IPS DF 6.9 (cell line): ENCODE measurements at regions not wholly inside any gene's neighbourhood (a gene's known extent, or its start where the extent isn't known, plus 50 kb on each side); places are given as distances from the start of the nearest gene placed in this dataset.

Source experiments
- DNase-seq: peaks from one replicate; pipeline ENCODE4 v3.0.0-alpha.2; 2013; ENCODE audit warnings: low read depth, low spot score
- H3K27ac ChIP-seq: one replicate; pipeline ENCODE4 v1.5.1; 2013; ENCODE audit warnings: low read length, control low read depth
- H3K27me3 ChIP-seq: 2 replicates; pipeline ENCODE4 v1.6.1; 2013; ENCODE audit warnings: mild to moderate bottlenecking, low read length; ENCODE audit not compliant: control insufficient read depth, insufficient read depth
- H3K36me3 ChIP-seq: 2 replicates; pipeline ENCODE4 v1.6.1; 2013; ENCODE audit warnings: low read length; ENCODE audit not compliant: control insufficient read depth, insufficient read depth
- H3K4me1 ChIP-seq: 2 replicates; pipeline ENCODE4 v1.6.1; 2013; ENCODE audit warnings: low read length; ENCODE audit not compliant: control insufficient read depth, insufficient read depth
- H3K4me3 ChIP-seq: 2 replicates; pipeline ENCODE4 v1.5.1; 2013; ENCODE audit warnings: mild to moderate bottlenecking, low read length
- H3K9me3 ChIP-seq: 2 replicates; pipeline ENCODE4 v1.6.1; 2013; ENCODE audit warnings: low read length, inconsistent platforms; ENCODE audit not compliant: control insufficient read depth, insufficient read depth
- WGBS: extraction: QIAGEN DNeasy Blood & Tissue Kit; methylation state at CpG from one replicate; pipeline ENCODE4 v1.1.7; 2013; ENCODE audit warnings: mixed read lengths, missing lambda C conversion rate; ENCODE audit not compliant: insufficient read length, insufficient coverage; 5-methylcytosine and 5-hydroxymethylcytosine counted together

- WGBS: no CpG with 5 or more reads among the region's 5 CpGs
- Histone ChIP-seq H3K4me3 (no peak overlapping the region), H3K4me1 (no peaks in the 10 kb centered on the region), H3K36me3 (no peaks in the 10 kb centered on the region), H3K27me3 (no peaks in the 10 kb centered on the region), H3K27ac (no peak overlapping the region), H3K9me3 (no peaks in the 10 kb centered on the region)
- no peak for DNase-seq
These were observed 491.1 kb upstream of the ADARB2 start for GRCh38 chr10:2228320-2228901.

DNA sequence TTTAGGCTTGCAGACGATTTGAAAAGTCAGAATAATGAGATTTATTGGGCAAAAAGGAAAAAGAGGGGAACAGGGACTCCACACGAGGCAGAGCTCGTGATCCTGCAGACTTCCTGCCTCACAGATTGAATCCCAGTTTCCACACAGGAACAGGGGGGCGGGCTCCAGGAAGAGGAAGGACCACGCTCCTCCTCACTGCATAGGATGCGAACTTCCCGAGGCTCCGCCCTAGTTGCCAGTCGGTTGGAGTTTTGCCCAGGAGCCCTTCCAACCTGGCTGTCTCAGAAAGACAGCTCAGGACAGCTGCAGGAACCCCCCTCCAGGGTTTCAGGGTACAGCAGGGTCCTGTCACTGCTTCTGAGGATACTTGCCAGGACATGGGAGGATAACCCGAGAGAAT lies 488.3 kb upstream of the ADARB2 start:
- no CpG with 5 or more reads among the region's 10 CpGs for WGBS
- no peak overlapping the region for H3K27ac ChIP-seq
- H3K36me3 ChIP-seq: no peaks in the 10 kb centered on the region
- H3K27me3 ChIP-seq: no peaks in the 10 kb centered on the region
- no peak for DNase-seq
- H3K4me1 ChIP-seq: no peaks in the 10 kb centered on the region
- H3K9me3 ChIP-seq: no peaks in the 10 kb centered on the region
- no peak overlapping the region for H3K4me3 ChIP-seq

DNA sequence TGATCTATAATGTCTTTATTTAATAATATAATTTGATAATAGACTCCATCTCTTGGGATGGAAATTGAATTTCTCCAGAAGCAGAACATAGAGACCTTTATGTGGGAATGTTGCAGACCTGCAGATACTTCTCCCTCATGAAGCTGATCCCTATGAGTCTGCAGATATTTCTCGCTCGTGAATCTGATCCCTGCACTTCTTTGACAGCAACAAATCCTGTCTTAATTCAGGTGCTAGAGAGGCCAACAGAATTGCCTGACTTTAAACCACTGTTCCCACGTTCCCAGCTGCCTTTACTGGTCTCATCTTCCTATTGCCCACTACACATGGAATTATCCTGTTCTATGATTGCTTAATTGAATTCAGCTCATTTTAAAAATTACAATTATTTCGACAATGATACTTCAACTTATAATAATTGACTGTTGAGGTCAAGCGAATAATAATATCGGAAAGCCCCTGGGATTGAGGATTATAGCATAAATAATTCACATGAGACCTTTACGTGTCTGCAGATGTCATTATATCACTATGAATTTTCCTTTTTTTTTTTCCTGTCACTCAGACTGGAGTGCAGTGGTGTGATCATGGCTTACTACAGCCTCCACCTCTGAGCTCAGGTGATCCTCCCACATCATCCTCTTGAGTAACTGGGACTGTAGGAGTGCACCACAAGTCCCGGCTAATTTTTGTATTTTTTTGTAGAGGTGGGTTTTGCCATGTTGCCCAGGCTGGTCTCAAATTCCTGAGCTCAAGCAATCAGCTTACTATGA lies 486.4 kb upstream of the ADARB2 start:
- H3K27me3 ChIP-seq: no peaks in the 10 kb centered on the region
- no peak for DNase-seq
- no peaks in the 10 kb centered on the region for H3K9me3 ChIP-seq
- no peak overlapping the region for H3K27ac ChIP-seq
- no peak overlapping the region for H3K4me3 ChIP-seq
- no peaks in the 10 kb centered on the region for H3K36me3 ChIP-seq
- H3K4me1 ChIP-seq: no peaks in the 10 kb centered on the region
- no CpG with 5 or more reads among the region's 8 CpGs for whole genome bisulfite sequencing

DNA sequence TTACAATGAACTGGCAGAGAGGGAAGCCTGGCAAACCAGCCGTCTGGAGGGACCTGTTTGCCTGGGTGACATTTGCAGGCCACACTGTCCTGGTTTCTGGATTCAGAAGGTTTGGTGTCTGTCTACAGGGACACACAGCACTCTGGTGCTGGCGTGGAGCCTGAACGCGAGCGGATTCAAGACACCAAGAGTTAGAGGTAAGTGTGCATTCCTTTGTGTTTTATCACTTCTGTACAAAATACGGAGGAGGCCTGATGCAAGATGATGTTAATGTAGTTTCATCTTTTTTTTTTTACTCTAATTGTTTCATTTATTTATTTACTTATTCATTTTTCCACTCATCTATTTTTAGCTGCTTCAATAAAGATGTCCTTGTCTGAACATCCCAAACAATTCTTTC lies 485.3 kb upstream of the ADARB2 start:
- Histone ChIP-seq H3K27ac (no peak overlapping the region), H3K4me3 (no peak overlapping the region), H3K27me3 (no peaks in the 10 kb centered on the region), H3K36me3 (no peaks in the 10 kb centered on the region), H3K9me3 (no peaks in the 10 kb centered on the region), H3K4me1 (no peaks in the 10 kb centered on the region)
- no peak for DNase-seq
- WGBS: no CpG with 5 or more reads among the region's 6 CpGs

DNA sequence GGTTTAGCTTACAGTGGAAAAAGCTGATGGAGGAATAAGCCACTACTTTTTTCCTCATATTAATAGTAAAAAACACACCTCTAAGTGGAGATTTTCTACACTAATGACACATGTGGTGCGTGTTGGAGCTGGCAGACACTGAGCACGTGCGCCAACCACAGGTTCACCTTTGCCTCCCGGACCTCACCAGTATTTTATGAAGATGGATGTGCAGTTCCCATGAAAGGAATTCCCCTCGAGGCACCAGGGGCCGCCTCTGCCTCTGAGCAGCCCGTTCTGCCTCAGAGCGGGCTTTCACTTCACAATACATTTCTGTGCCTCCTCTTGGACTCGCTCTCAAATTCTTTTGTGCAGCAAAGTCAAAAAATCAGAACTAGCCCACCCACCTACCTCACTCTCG lies 477.5 kb upstream of the ADARB2 start:
- Histone ChIP-seq H3K27me3 (no peaks in the 10 kb centered on the region), H3K36me3 (no peaks in the 10 kb centered on the region), H3K4me1 (no peaks in the 10 kb centered on the region), H3K4me3 (no peak overlapping the region), H3K27ac (no peak overlapping the region), H3K9me3 (no peaks in the 10 kb centered on the region)
- no CpG with 5 or more reads among the region's 10 CpGs for WGBS
- DNase-seq: no peak

- Histone ChIP-seq H3K9me3 (no peaks in the 10 kb centered on the region), H3K4me1 (no peaks in the 10 kb centered on the region), H3K4me3 (no peak overlapping the region), H3K36me3 (no peaks in the 10 kb centered on the region), H3K27me3 (no peaks in the 10 kb centered on the region), H3K27ac (no peak overlapping the region)
- no CpG with 5 or more reads among the region's 12 CpGs for WGBS
- DNase-seq: no peak
These were observed 476.8 kb upstream of the ADARB2 start for GRCh38 chr10:2214092-2214491.

DNA sequence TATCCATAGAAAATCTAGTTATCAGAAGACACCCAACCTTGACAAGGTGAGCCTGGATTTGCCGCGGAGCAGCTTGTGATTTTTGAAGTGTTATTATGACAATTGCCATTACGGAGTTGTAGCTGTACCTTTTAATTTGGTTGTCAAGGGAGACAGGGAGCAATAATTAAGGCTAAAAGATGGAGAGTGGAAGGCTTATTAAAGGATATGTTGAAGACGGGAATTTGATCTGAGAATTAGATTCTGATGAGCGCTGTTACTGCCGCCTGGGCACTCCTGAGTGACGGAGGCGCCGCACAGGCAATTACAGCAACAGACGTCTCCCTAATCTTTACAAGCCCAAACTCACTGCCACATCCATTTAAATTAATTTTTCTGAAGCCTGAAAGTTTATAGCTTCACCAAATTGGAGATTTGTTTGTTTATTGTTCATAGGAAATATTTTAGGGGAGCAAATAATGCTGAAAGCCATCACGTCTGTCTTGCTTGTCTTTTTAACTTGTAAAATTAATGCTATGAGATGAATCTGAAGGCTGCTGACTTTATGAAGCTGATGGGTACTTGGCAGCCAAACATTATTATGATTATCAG lies 475.0 kb upstream of the ADARB2 start:
- DNase-seq: no peak

DNA sequence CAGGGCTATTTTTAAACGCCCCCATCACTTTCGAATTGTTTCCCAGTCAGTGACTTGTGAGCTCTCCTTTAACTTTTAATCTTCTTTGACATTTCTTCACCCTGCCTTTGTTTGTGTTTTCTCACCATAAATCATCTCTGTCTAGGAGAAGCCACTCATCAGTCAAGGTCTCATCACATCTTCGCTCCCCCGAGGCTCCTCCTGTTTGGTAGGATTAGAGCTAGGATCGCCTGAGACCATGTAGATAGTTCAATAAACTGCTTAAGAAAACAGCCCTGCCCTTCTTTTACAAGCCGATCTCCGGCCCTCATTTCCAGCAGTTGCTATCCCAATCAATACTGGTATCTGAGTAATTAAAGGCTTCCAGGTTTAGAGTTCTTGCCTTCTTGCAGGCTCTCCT lies 472.8 kb upstream of the ADARB2 start:
- no peak for DNase-seq
- Histone ChIP-seq H3K27ac (no peak overlapping the region), H3K4me3 (no peak overlapping the region), H3K4me1 (no peaks in the 10 kb centered on the region), H3K9me3 (no peaks in the 10 kb centered on the region), H3K36me3 (no peaks in the 10 kb centered on the region), H3K27me3 (no peaks in the 10 kb centered on the region)
- no CpG with 5 or more reads among the region's 7 CpGs for WGBS

More for the DNA sequence above, 475.0 kb upstream of the ADARB2 start:
- H3K27me3 ChIP-seq: no peaks in the 10 kb centered on the region
- H3K36me3 ChIP-seq: no peaks in the 10 kb centered on the region
- WGBS: no CpG with 5 or more reads among the region's 11 CpGs
- H3K4me1 ChIP-seq: no peaks in the 10 kb centered on the region
- no peak overlapping the region for H3K27ac ChIP-seq
- H3K9me3 ChIP-seq: no peaks in the 10 kb centered on the region
- H3K4me3 ChIP-seq: no peak overlapping the region

- Histone ChIP-seq H3K27me3 (no peaks in the 10 kb centered on the region), H3K36me3 (no peaks in the 10 kb centered on the region), H3K4me3 (no peak overlapping the region), H3K9me3 (no peaks in the 10 kb centered on the region), H3K4me1 (no peaks in the 10 kb centered on the region), H3K27ac (no peak overlapping the region)
- no CpG with 5 or more reads among the region's 7 CpGs for WGBS
- no peak for DNase-seq
These were observed 470.8 kb upstream of the ADARB2 start for GRCh38 chr10:2208106-2208505.

- Histone ChIP-seq H3K9me3 (no peaks in the 10 kb centered on the region), H3K4me3 (no peak overlapping the region), H3K27me3 (no peaks in the 10 kb centered on the region), H3K36me3 (no peaks in the 10 kb centered on the region), H3K4me1 (no peaks in the 10 kb centered on the region; the same call in 1 of the 2 replicates), H3K27ac (no peak overlapping the region)
- WGBS: no CpG with 5 or more reads among the region's 27 CpGs
- no peak for DNase-seq
These were observed 470.1 kb upstream of the ADARB2 start for GRCh38 chr10:2207246-2207922.
